ENCODE measurements at regions not wholly inside any gene's neighbourhood (a gene's known extent, or its start where the extent isn't known, plus 50 kb on each side); places are given as distances from the start of the nearest gene placed in this dataset.
A peak's percentile ranks its signal among the peaks of the same experiment; 100 is the strongest.

DNA sequence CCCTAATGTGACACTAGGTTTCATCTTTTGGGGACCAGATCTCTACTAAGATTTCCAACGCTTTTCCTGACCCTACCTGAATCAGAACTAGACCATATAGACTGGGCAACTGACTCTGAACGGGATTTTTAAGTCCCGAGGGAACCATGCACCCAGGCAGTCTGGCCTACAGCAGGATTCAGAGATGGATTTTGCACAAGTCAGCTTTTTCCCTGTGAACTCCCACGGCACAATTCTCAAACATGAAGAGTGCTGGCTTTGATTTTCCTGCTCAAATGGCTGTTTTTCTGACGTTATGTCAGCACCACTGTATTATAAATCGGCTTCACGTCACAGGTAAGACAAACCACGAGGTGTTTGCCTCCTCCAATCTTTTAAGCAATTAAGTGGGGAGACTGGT, 409.1 kb downstream of the TCERG1L start:
- no peaks in the 10 kb centered on the region for H3K9me3 Mint-ChIP-seq
- no peak for ATAC-seq
- no peak overlapping the region for H3K27ac Mint-ChIP-seq
- H3K4me1 Mint-ChIP-seq = no peaks in the 10 kb centered on the region
- peaks cover 5% of the 10 kb centered on the region for H3K27me3 Mint-ChIP-seq
- H3K4me3 Mint-ChIP-seq = no peak overlapping the region
- DNase-seq = no peak

GRCh38 chr10:130902929-130903328, 408.6 kb downstream of the TCERG1L start:
- Mint-ChIP-seq H3K4me3 (no peak overlapping the region), H3K4me1 (no peaks in the 10 kb centered on the region), H3K27me3 (peaks cover 5% of the 10 kb centered on the region), H3K27ac (no peak overlapping the region), H3K9me3 (no peaks in the 10 kb centered on the region)
- ATAC-seq = no peak
- DNase-seq = no peak

GRCh38 chr10:130904676-130905075, 406.8 kb downstream of the TCERG1L start:
- DNase-seq = no peak
- Mint-ChIP-seq H3K27ac (no peak overlapping the region), H3K27me3 (peaks cover 5% of the 10 kb centered on the region), H3K4me1 (no peaks in the 10 kb centered on the region), H3K4me3 (no peak overlapping the region), H3K9me3 (no peaks in the 10 kb centered on the region)
- ATAC-seq = no peak

DNA sequence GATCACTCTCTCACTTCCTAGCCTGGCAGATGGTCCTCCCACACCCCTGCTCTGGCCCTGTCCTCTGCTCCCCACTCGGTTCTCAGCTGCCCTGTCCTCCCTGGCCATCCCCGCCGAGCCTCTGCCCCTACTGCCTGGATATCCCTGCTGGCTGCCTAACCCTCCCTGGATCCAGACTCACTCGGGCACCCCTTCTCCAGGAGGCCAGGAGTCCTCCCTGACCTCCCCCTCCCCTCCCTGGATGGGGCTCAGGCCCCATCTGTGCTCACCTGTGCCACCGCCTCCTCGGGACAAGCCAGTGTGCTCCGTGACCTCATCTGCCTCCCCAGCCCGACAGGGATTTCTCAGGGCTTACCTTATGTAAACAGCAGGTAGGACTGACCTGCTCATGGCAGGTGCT, 406.1 kb downstream of the TCERG1L start:
- ATAC-seq (no peak), DNase-seq (no peak)
- H3K4me3 Mint-ChIP-seq = no peak overlapping the region
- H3K27me3 Mint-ChIP-seq = peaks cover 5% of the 10 kb centered on the region
- no peak overlapping the region for H3K27ac Mint-ChIP-seq
- no peaks in the 10 kb centered on the region for H3K4me1 Mint-ChIP-seq
- no peaks in the 10 kb centered on the region for H3K9me3 Mint-ChIP-seq

DNA sequence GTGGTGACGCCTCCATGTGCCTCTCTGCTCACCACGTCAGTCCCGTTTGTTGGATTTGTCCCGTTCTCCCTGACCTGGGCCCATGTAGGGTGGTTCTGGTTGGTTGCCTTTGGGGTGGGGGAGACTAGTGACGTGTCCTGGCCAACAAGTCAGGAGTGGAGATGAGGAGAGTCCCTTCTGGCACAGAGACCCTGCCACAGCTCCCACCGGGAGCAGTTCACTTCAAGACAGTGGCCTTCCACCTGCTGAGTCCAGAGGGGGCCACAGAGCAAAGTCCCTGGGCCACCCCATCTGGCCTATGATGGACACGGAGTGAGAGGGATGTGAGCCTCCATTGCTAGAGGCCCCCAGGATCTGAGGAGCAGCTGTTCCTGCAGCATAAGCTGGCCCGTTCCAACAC, 405.6 kb downstream of the TCERG1L start:
- H3K27ac Mint-ChIP-seq = no peak overlapping the region
- no peak overlapping the region for H3K4me3 Mint-ChIP-seq
- ATAC-seq (no peak), DNase-seq (no peak)
- no peaks in the 10 kb centered on the region for H3K4me1 Mint-ChIP-seq
- H3K9me3 Mint-ChIP-seq = no peaks in the 10 kb centered on the region
- peaks cover 5% of the 10 kb centered on the region for H3K27me3 Mint-ChIP-seq

GRCh38 chr10:130910848-130911247, 400.7 kb downstream of the TCERG1L start:
- DNase-seq (no peak), ATAC-seq (no peak)
- peaks cover 0 to 32% of the 10 kb centered on the region in 2 donors for H3K9me3 Mint-ChIP-seq
- H3K4me3 Mint-ChIP-seq = no peak overlapping the region
- peaks cover 8% of the 10 kb centered on the region for H3K27me3 Mint-ChIP-seq
- no peak overlapping the region for H3K27ac Mint-ChIP-seq
- H3K4me1 Mint-ChIP-seq = no peaks in the 10 kb centered on the region

GRCh38 chr10:130913844-130914243, 397.7 kb downstream of the TCERG1L start:
- DNase-seq (no peak), ATAC-seq (no peak)
- Mint-ChIP-seq H3K27ac (no peak overlapping the region), H3K9me3 (peaks cover 0 to 32% of the 10 kb centered on the region in 2 donors), H3K4me3 (no peak overlapping the region), H3K4me1 (no peaks in the 10 kb centered on the region), H3K27me3 (peaks cover 7% of the 10 kb centered on the region)

GRCh38 chr10:130914367-130914766, 397.2 kb downstream of the TCERG1L start:
- H3K27me3 Mint-ChIP-seq = peaks cover 7% of the 10 kb centered on the region
- DNase-seq (no peak), ATAC-seq (no peak)
- H3K27ac Mint-ChIP-seq = no peak overlapping the region
- peaks cover 0 to 32% of the 10 kb centered on the region in 2 donors for H3K9me3 Mint-ChIP-seq
- no peak overlapping the region for H3K4me3 Mint-ChIP-seq
- H3K4me1 Mint-ChIP-seq = no peaks in the 10 kb centered on the region

DNA sequence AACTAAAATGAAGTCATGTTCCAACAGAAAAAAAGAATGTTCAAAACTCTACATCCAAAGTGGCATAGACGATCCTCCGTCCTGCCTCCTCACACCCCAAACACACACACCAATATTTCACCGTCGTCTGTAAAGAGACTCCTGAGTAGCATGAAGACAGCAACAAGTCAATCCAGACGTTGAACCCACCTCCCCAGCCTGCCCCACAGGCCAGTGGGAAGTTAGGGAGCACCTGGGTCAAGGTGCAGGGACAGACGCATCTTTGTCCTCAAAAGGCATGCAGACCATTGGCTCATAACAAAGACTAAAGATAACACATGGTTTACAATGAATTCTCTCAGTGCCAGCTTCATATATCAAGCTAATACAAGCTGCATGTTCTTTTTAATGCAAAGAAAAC, 396.5 kb downstream of the TCERG1L start:
- H3K27me3 Mint-ChIP-seq = peaks cover 7% of the 10 kb centered on the region
- no peak overlapping the region for H3K4me3 Mint-ChIP-seq
- DNase-seq (no peak), ATAC-seq (no peak)
- no peak overlapping the region for H3K27ac Mint-ChIP-seq
- no peaks in the 10 kb centered on the region for H3K4me1 Mint-ChIP-seq
- peaks cover 0 to 32% of the 10 kb centered on the region in 2 donors for H3K9me3 Mint-ChIP-seq

GRCh38 chr10:130921461-130921860, 390.1 kb downstream of the TCERG1L start:
- H3K4me1 Mint-ChIP-seq = no peaks in the 10 kb centered on the region
- no peaks in the 10 kb centered on the region for H3K9me3 Mint-ChIP-seq
- ATAC-seq (no peak), DNase-seq (no peak)
- no peak overlapping the region for H3K4me3 Mint-ChIP-seq
- H3K27ac Mint-ChIP-seq = no peak overlapping the region
- no peaks in the 10 kb centered on the region for H3K27me3 Mint-ChIP-seq

- Mint-ChIP-seq H3K27ac (no peak overlapping the region), H3K4me1 (no peaks in the 10 kb centered on the region), H3K4me3 (no peak overlapping the region), H3K27me3 (no peaks in the 10 kb centered on the region), H3K9me3 (no peaks in the 10 kb centered on the region)
- ATAC-seq (no peak), DNase-seq (no peak)
These were observed 389.5 kb downstream of the TCERG1L start for GRCh38 chr10:130921911-130922440.

DNA sequence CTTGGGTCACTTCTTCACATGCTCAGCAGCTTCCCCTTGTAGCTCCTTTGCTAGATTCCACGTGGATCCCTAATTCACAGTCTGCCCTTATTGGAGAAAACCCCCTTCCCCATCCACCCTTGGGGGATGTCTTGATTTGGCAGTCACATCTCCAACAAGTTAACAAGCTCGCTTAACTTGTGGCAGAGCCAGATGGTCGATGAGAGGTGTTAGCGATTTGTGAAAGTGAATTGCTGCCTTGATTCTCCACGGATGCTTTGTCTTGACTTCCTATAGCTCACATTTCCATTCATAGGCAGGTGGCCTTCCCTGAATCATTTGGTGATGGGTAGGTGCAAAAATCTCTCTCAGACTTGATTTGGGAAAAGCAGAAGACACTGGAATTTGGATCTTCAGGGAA, 387.9 kb downstream of the TCERG1L start:
- no peaks in the 10 kb centered on the region for H3K9me3 Mint-ChIP-seq
- ATAC-seq (no peak), DNase-seq (no peak)
- no peaks in the 10 kb centered on the region for H3K4me1 Mint-ChIP-seq
- no peak overlapping the region for H3K4me3 Mint-ChIP-seq
- no peak overlapping the region for H3K27ac Mint-ChIP-seq
- no peaks in the 10 kb centered on the region for H3K27me3 Mint-ChIP-seq

DNA sequence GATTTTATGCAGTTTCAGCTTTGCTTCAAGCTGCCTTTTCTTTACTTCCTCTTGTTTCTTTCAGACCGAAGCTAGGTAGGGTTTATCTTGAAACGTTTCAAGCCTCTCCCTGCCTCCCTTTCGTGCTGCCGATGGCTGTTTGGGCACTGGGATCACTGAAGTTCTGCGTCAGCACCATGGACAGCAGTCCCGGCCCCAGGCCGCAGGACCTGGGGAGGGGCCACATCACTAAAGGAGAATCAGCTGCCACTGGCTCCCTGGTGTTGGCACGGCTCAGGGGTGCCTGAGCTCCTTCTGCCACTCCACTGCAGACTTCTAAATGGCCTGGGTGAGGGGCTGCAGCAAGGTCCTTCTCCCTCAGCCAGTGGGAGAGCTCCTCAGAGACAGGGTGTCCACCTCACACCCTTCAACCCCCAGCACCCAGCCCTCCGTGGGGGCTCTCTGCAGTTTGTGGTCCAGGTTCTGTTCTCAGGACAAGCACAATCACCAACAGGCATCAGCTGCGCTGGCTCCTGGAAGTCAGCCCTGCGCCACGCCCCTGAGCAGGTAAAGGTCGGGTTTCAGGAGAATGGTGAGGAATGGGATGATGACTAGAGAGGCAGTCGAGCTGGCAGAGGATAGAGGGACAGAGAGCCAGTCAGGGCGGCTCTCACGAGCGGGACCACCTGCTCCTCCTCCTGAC, 387.2 kb downstream of the TCERG1L start:
- Mint-ChIP-seq H3K27ac (no peak overlapping the region), H3K9me3 (no peaks in the 10 kb centered on the region), H3K4me1 (no peaks in the 10 kb centered on the region), H3K27me3 (no peaks in the 10 kb centered on the region), H3K4me3 (no peak overlapping the region)
- DNase-seq (no peak), ATAC-seq (no peak)

GRCh38 chr10:130926442-130926841, 385.1 kb downstream of the TCERG1L start:
- H3K4me1 Mint-ChIP-seq = no peaks in the 10 kb centered on the region
- no peak overlapping the region for H3K27ac Mint-ChIP-seq
- no peaks in the 10 kb centered on the region for H3K27me3 Mint-ChIP-seq
- H3K4me3 Mint-ChIP-seq = no peak overlapping the region
- ATAC-seq (no peak), DNase-seq (no peak)
- no peaks in the 10 kb centered on the region for H3K9me3 Mint-ChIP-seq

DNA sequence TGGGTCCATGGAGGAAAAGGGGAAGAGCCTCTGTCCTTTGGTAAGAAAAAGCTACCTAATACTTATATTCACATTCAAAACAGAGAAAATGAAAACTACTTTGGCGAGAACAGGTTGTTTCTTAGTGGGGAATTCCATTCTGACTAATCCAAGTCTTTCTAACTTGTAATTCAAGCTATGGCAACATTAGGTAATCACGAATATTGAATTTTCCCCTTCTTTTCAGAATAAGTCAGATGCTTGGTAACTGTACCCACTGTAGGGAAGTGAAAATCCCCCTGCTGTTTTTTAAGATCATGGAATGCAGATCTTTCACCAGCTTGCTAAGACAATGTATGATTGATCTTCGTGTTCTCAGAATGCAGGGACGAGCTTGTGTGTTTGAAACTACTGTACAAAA, 384.4 kb downstream of the TCERG1L start:
- ATAC-seq = peak; percentile 46
- no peak for DNase-seq
- Mint-ChIP-seq H3K9me3 (no peaks in the 10 kb centered on the region), H3K27me3 (no peaks in the 10 kb centered on the region), H3K4me1 (no peaks in the 10 kb centered on the region), H3K27ac (no peak overlapping the region), H3K4me3 (no peak overlapping the region)

DNA sequence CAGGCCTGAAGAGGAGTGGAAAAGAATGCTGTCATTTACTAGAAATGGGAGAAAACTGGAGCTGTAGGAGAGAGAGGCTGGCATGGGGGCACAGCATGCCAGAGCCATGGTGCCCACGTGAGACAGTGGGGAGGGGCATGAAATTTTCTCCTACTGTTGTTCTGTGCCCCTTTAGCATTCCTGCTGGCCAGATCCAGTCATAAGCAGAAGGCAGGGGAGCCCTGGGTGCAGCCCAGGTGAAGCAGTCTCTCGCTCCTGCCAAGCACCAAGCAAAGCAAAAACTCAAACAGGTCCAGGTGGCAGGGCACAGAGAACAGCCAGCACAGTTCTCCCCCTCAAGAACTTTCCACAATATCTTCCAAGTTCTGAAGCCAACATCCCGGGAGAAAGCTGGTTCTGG, 383.2 kb downstream of the TCERG1L start:
- DNase-seq (no peak), ATAC-seq (no peak)
- peaks cover 7% of the 10 kb centered on the region for H3K27me3 Mint-ChIP-seq
- H3K9me3 Mint-ChIP-seq = no peaks in the 10 kb centered on the region
- no peaks in the 10 kb centered on the region for H3K4me1 Mint-ChIP-seq
- H3K4me3 Mint-ChIP-seq = no peak overlapping the region
- peak overlapping the region in 1 of 2 donors; percentile 29 for H3K27ac Mint-ChIP-seq
